ENCODE measurements at regions not wholly inside any gene's neighbourhood (a gene's known extent, or its start where the extent isn't known, plus 50 kb on each side); places are given as distances from the start of the nearest gene placed in this dataset.

- no peaks in the 10 kb centered on the region for H3K27me3 ChIP-seq (ENCODE audit: control insufficient read depth, insufficient read depth, low read length)
- no peak overlapping the region for H2AFZ ChIP-seq
- no peaks in the 10 kb centered on the region for H3K4me1 ChIP-seq
- H3K9me3 ChIP-seq (ENCODE audit: control insufficient read depth, low read length) = no peaks in the 10 kb centered on the region
- no peak overlapping the region for H3K4me3 ChIP-seq (ENCODE audit: low read depth, low read length)
- no peak overlapping the region for H3K4me2 ChIP-seq (ENCODE audit: low read length)
- no peak overlapping the region for H3K27ac ChIP-seq
- H3K79me2 ChIP-seq = no peaks in the 10 kb centered on the region
- no peak overlapping the region for H3K9ac ChIP-seq
- no peaks in the 10 kb centered on the region for H3K36me3 ChIP-seq (ENCODE audit: control insufficient read depth, insufficient read depth, low read length)
- TF ChIP-seq CTCF (IDR thresholded peaks at IDR 0.05) = peak; percentile 50
Observed at GRCh38 chr3:181176601-181177000, 187.1 kb upstream of the DNAJC19 start.

GRCh38 chr3:181174676-181175233, 185.2 kb upstream of the DNAJC19 start:
- Histone ChIP-seq H3K4me1 (no peaks in the 10 kb centered on the region), H3K27me3 (ENCODE audit: control insufficient read depth, insufficient read depth, low read length) (no peaks in the 10 kb centered on the region), H3K4me2 (ENCODE audit: low read length) (no peak overlapping the region), H3K4me3 (ENCODE audit: low read depth, low read length) (no peak overlapping the region), H3K27ac (no peak overlapping the region), H3K9ac (no peak overlapping the region), H3K9me3 (ENCODE audit: control insufficient read depth, low read length) (no peaks in the 10 kb centered on the region), H2AFZ (no peak overlapping the region), H3K79me2 (no peaks in the 10 kb centered on the region), H3K36me3 (ENCODE audit: control insufficient read depth, insufficient read depth, low read length) (no peaks in the 10 kb centered on the region)
- TF ChIP-seq CTCF (IDR thresholded peaks at IDR 0.05) = no peak

- Histone ChIP-seq H3K9ac (no peak overlapping the region), H3K79me2 (no peaks in the 10 kb centered on the region), H3K4me3 (ENCODE audit: low read depth, low read length) (no peak overlapping the region), H3K4me1 (no peaks in the 10 kb centered on the region), H3K27ac (no peak overlapping the region), H3K36me3 (ENCODE audit: control insufficient read depth, insufficient read depth, low read length) (no peaks in the 10 kb centered on the region), H3K9me3 (ENCODE audit: control insufficient read depth, low read length) (no peaks in the 10 kb centered on the region), H3K27me3 (ENCODE audit: control insufficient read depth, insufficient read depth, low read length) (no peaks in the 10 kb centered on the region), H2AFZ (no peak overlapping the region), H3K4me2 (ENCODE audit: low read length) (no peak overlapping the region)
- no peak for TF ChIP-seq CTCF (IDR thresholded peaks at IDR 0.05)
Observed at GRCh38 chr3:181174022-181174421, 184.5 kb upstream of the DNAJC19 start.

- H3K4me3 ChIP-seq (ENCODE audit: low read depth, low read length) = no peak overlapping the region
- H3K4me1 ChIP-seq = no peaks in the 10 kb centered on the region
- H2AFZ ChIP-seq = no peak overlapping the region
- H3K36me3 ChIP-seq (ENCODE audit: control insufficient read depth, insufficient read depth, low read length) = no peaks in the 10 kb centered on the region
- no peak overlapping the region for H3K27ac ChIP-seq
- no peak for TF ChIP-seq CTCF (IDR thresholded peaks at IDR 0.05)
- no peak overlapping the region for H3K4me2 ChIP-seq (ENCODE audit: low read length)
- H3K27me3 ChIP-seq (ENCODE audit: control insufficient read depth, insufficient read depth, low read length) = no peaks in the 10 kb centered on the region
- no peaks in the 10 kb centered on the region for H3K9me3 ChIP-seq (ENCODE audit: control insufficient read depth, low read length)
- no peak overlapping the region for H3K9ac ChIP-seq
- no peaks in the 10 kb centered on the region for H3K79me2 ChIP-seq
Observed at GRCh38 chr3:181173227-181173626, 183.7 kb upstream of the DNAJC19 start.

- Histone ChIP-seq H3K9ac (no peak overlapping the region), H3K79me2 (no peaks in the 10 kb centered on the region), H3K4me1 (no peaks in the 10 kb centered on the region), H3K4me2 (ENCODE audit: low read length) (no peak overlapping the region), H3K9me3 (ENCODE audit: control insufficient read depth, low read length) (no peaks in the 10 kb centered on the region), H3K27ac (no peak overlapping the region), H3K4me3 (ENCODE audit: low read depth, low read length) (no peak overlapping the region), H2AFZ (no peak overlapping the region), H3K36me3 (ENCODE audit: control insufficient read depth, insufficient read depth, low read length) (no peaks in the 10 kb centered on the region), H3K27me3 (ENCODE audit: control insufficient read depth, insufficient read depth, low read length) (no peaks in the 10 kb centered on the region)
- TF ChIP-seq CTCF (IDR thresholded peaks at IDR 0.05) = no peak
Observed at GRCh38 chr3:181134873-181135272, 145.3 kb upstream of the DNAJC19 start.
